Effector memory CD4-positive, alpha-beta T cell (primary cell): ENCODE measurements at regions not wholly inside any gene's neighbourhood (a gene's known extent, or its start where the extent isn't known, plus 50 kb on each side); places are given as distances from the start of the nearest gene placed in this dataset.

ENCODE experiments used
- DNase-seq, 3 donors: peaks; one replicate each; pipeline ENCODE4 v3.0.0-alpha.2; 2020
- H3K27ac ChIP-seq: 2 replicates; pipeline ENCODE4 v1.7.0; 2013; ENCODE audit warnings: mild to moderate bottlenecking, low read length, moderate library complexity; ENCODE audit not compliant: insufficient read depth, poor library complexity, severe bottlenecking
- H3K27me3 ChIP-seq: replicated peaks from 2 replicates; pipeline ENCODE4 v1.7.0; 2013; ENCODE audit warnings: mild to moderate bottlenecking, low read length; ENCODE audit not compliant: insufficient read depth, control insufficient read depth, poor library complexity, severe bottlenecking
- H3K36me3 ChIP-seq: 2 replicates; pipeline ENCODE4 v1.7.0; 2013; ENCODE audit warnings: mild to moderate bottlenecking, low read length, moderate library complexity; ENCODE audit not compliant: control insufficient read depth, insufficient read depth
- H3K4me1 ChIP-seq: 2 replicates; pipeline ENCODE4 v1.7.0; 2013; ENCODE audit warnings: low read length, mild to moderate bottlenecking; ENCODE audit not compliant: control insufficient read depth, insufficient read depth, poor library complexity, severe bottlenecking
- H3K4me3 ChIP-seq: 2 replicates; pipeline ENCODE4 v1.7.0; 2013; ENCODE audit warnings: low read length, low read depth, mild to moderate bottlenecking; ENCODE audit not compliant: insufficient read depth, poor library complexity, severe bottlenecking
- H3K9me3 ChIP-seq: 2 replicates; pipeline ENCODE4 v1.7.0; 2013; ENCODE audit warnings: mild to moderate bottlenecking, low read length, moderate library complexity; ENCODE audit not compliant: control insufficient read depth

GRCh38 chr20:50409495-50409894 is 100.7 kb upstream of the PTPN1 start:
- no peaks in the 10 kb centered on the region for H3K27me3 ChIP-seq
- H3K27ac ChIP-seq: no peak overlapping the region
- DNase-seq: no peak
- H3K4me1 ChIP-seq: no peaks in the 10 kb centered on the region
- H3K9me3 ChIP-seq: no peaks in the 10 kb centered on the region
- H3K36me3 ChIP-seq: no peaks in the 10 kb centered on the region
- no peak overlapping the region for H3K4me3 ChIP-seq

- H3K4me3 ChIP-seq: no peak overlapping the region
- no peaks in the 10 kb centered on the region for H3K9me3 ChIP-seq
- no peak for DNase-seq
- H3K27ac ChIP-seq: no peak overlapping the region
- H3K27me3 ChIP-seq: no peaks in the 10 kb centered on the region
- no peaks in the 10 kb centered on the region for H3K36me3 ChIP-seq
- no peaks in the 10 kb centered on the region for H3K4me1 ChIP-seq
These were observed 99.8 kb upstream of the PTPN1 start for GRCh38 chr20:50410343-50410742.

- DNase-seq: no peak
- Histone ChIP-seq H3K27ac (no peak overlapping the region), H3K27me3 (no peaks in the 10 kb centered on the region), H3K36me3 (no peaks in the 10 kb centered on the region), H3K9me3 (no peaks in the 10 kb centered on the region), H3K4me1 (no peaks in the 10 kb centered on the region), H3K4me3 (no peak overlapping the region)
These were observed 98.1 kb upstream of the PTPN1 start for GRCh38 chr20:50412069-50412468.

GRCh38 chr20:50412499-50412898 is 97.7 kb upstream of the PTPN1 start:
- Histone ChIP-seq H3K27me3 (no peaks in the 10 kb centered on the region), H3K9me3 (no peaks in the 10 kb centered on the region), H3K27ac (no peak overlapping the region), H3K36me3 (no peaks in the 10 kb centered on the region), H3K4me1 (no peaks in the 10 kb centered on the region), H3K4me3 (no peak overlapping the region)
- no peak for DNase-seq

GRCh38 chr20:50413088-50413500 is 97.1 kb upstream of the PTPN1 start:
- Histone ChIP-seq H3K36me3 (no peaks in the 10 kb centered on the region), H3K4me3 (no peak overlapping the region), H3K9me3 (no peaks in the 10 kb centered on the region), H3K27me3 (no peaks in the 10 kb centered on the region), H3K4me1 (no peaks in the 10 kb centered on the region), H3K27ac (no peak overlapping the region)
- no peak for DNase-seq

GRCh38 chr20:50415021-50415515 is 95.1 kb upstream of the PTPN1 start:
- Histone ChIP-seq H3K27ac (no peak overlapping the region), H3K4me3 (no peak overlapping the region), H3K9me3 (no peaks in the 10 kb centered on the region), H3K36me3 (no peaks in the 10 kb centered on the region), H3K27me3 (no peaks in the 10 kb centered on the region), H3K4me1 (no peaks in the 10 kb centered on the region)
- no peak for DNase-seq

- H3K27ac ChIP-seq: no peak overlapping the region
- no peak for DNase-seq
- no peak overlapping the region for H3K4me3 ChIP-seq
- H3K9me3 ChIP-seq: no peaks in the 10 kb centered on the region
- H3K4me1 ChIP-seq: no peaks in the 10 kb centered on the region
- no peaks in the 10 kb centered on the region for H3K27me3 ChIP-seq
- H3K36me3 ChIP-seq: no peaks in the 10 kb centered on the region
These were observed 94.5 kb upstream of the PTPN1 start for GRCh38 chr20:50415516-50416268.

- Histone ChIP-seq H3K27me3 (no peaks in the 10 kb centered on the region), H3K27ac (no peak overlapping the region), H3K4me3 (no peak overlapping the region), H3K36me3 (no peaks in the 10 kb centered on the region), H3K9me3 (no peaks in the 10 kb centered on the region), H3K4me1 (no peaks in the 10 kb centered on the region)
- no peak for DNase-seq
These were observed 93.7 kb upstream of the PTPN1 start for GRCh38 chr20:50416269-50417022.

- H3K9me3 ChIP-seq: no peaks in the 10 kb centered on the region
- H3K27me3 ChIP-seq: no peaks in the 10 kb centered on the region
- H3K4me1 ChIP-seq: no peaks in the 10 kb centered on the region
- H3K4me3 ChIP-seq: no peak overlapping the region
- no peak overlapping the region for H3K27ac ChIP-seq
- H3K36me3 ChIP-seq: no peaks in the 10 kb centered on the region
- DNase-seq: no peak
These were observed 93.2 kb upstream of the PTPN1 start for GRCh38 chr20:50417023-50417329.

GRCh38 chr20:50417484-50418235 is 92.5 kb upstream of the PTPN1 start:
- H3K4me1 ChIP-seq: no peaks in the 10 kb centered on the region
- H3K27ac ChIP-seq: no peak overlapping the region
- no peaks in the 10 kb centered on the region for H3K27me3 ChIP-seq
- no peak overlapping the region for H3K4me3 ChIP-seq
- no peak for DNase-seq
- no peaks in the 10 kb centered on the region for H3K9me3 ChIP-seq
- H3K36me3 ChIP-seq: no peaks in the 10 kb centered on the region
